Pancreas (tissue), 10 donors: ENCODE measurements at regions not wholly inside any gene's neighbourhood (a gene's known extent, or its start where the extent isn't known, plus 50 kb on each side); places are given as distances from the start of the nearest gene placed in this dataset.

Experiments used
- ATAC-seq, 4 donors: fragments of 200-7000 bp; cut with Tn5 transposase; one replicate each; pipeline versions ENCODE4 v1.8.0 to v1.9.1; 2020; ENCODE audit warnings: mild to moderate bottlenecking in 4 of 4, moderate library complexity in 4 of 4
- DNase-seq, 6 donors: peaks; one replicate each; pipeline ENCODE4 v3.0.0-alpha.2; 2020
- FAIRE-seq: peaks from 2 replicates; lab custom pipeline; 2012; peaks lifted over from hg19 to GRCh38; lab: Jason Lieb, UNC
- H3K27ac ChIP-seq, 4 donors: fragments of 200-600 bp; sonication (generic); 1 replicate in 3 of 4; 2 replicates in 1 of 4; pipeline versions ENCODE4 v1.5.0 to v1.8.0; 2020
- H3K27me3 ChIP-seq, 4 donors: fragments of 200-600 bp; one replicate each; pipeline ENCODE4 v1.8.0; 2021
- H3K36me3 ChIP-seq, 3 donors: fragments of 200-600 bp; sonication (generic) in 1 of 3; one replicate each; pipeline versions ENCODE4 v1.5.0 to v1.8.0; 2020 to 2021
- H3K4me1 ChIP-seq, 3 donors: fragments of 200-600 bp; one replicate each; pipeline ENCODE4 v1.8.0; 2021
- H3K4me3 ChIP-seq, 4 donors: fragments of 200-600 bp; sonication (generic) in 2 of 4; one replicate each; pipeline versions ENCODE4 v1.5.0 to v1.8.0; 2020 to 2021
- H3K9me3 ChIP-seq, 4 donors: fragments of 200-600 bp; one replicate each; pipeline ENCODE4 v1.8.0; 2021
- CTCF ChIP-seq, 4 donors: fragments of 200-600 bp; sonication (generic) in 3 of 4; IDR thresholded peaks; one replicate each; pipeline versions ENCODE4 v1.5.0 to v1.8.0; 2021; ENCODE audit warnings: antibody characterized with exemption in 4 of 4
- WGBS, 2 donors: extraction: QIAGEN DNeasy Blood & Tissue Kit; methylation state at CpG; one replicate each; pipeline ENCODE4 v1.1.7; 2013; 5-methylcytosine and 5-hydroxymethylcytosine counted together
- intact Hi-C, 3 donors: fragments of 100-400 bp; cut with DNase I; formaldehyde crosslinking; loops; one replicate each; pipeline versions ENCODE4 v1.11.1 to v1.14.2; 2022
- donor health status: healthy with polysubstance abuse.
- donor health status: DM: no; HTN: no; CAD: no; lungs with moderate emphysema.
- donor health status: DM: no; HTN: no; CAD: no.
- donor health status: control.
- donor health status: control.
- donor health status: Bipolar disorder and iron deficiency.
- donor health status: DM: yes; HTN: yes; CAD: no.
- donor health status: DM: no; HTN: no; CAD: no.
- donor health status: DM: no; HTN: no; CAD: no.
- donor health status: DM: yes; HTN: yes; CAD: no.

DNA sequence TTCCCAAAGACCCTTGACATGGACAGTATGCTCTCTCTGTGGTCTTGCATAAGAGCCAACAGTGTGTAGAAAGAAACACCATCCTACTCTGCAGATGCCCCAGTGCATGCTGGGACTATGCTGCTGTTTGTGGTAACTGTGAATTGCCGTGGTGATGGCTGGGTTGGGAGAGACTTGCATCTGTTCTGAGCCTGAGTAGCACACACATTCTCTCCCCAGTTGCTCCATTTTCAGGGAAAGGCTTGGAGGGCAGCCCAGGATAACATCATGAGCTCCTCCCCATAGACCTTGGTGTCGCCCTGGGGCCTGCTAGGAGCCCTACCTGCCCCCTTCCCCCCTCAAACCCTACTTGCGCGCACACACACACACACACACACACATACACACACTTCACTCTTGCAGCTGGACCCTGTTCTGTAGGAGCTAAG lies 120.9 kb upstream of the IPO9 start:
- no peaks in the 10 kb centered on the region for H3K36me3 ChIP-seq
- WGBS, 2 donors: 55 to 60% methylated on average over 4 of the region's 4 CpGs
- FAIRE-seq (no peak), ATAC-seq (no peak), DNase-seq (peak in 1 of 6 donors; percentile 39)
- H3K9me3 ChIP-seq: no peaks in the 10 kb centered on the region
- no peak overlapping the region for H3K4me3 ChIP-seq
- intact Hi-C loops: loop anchor here (5.0 kb wide), 2 partner anchors 84 to 151 kb away; no protein-coding TSS in a partner anchor
- peaks cover 0 to 15% (median 8%) of the 10 kb centered on the region in 3 donors for H3K4me1 ChIP-seq
- H3K27me3 ChIP-seq: no peaks in the 10 kb centered on the region
- H3K27ac ChIP-seq: no peak overlapping the region
- no peak for TF ChIP-seq CTCF (IDR thresholded peaks at IDR 0.05)

DNA sequence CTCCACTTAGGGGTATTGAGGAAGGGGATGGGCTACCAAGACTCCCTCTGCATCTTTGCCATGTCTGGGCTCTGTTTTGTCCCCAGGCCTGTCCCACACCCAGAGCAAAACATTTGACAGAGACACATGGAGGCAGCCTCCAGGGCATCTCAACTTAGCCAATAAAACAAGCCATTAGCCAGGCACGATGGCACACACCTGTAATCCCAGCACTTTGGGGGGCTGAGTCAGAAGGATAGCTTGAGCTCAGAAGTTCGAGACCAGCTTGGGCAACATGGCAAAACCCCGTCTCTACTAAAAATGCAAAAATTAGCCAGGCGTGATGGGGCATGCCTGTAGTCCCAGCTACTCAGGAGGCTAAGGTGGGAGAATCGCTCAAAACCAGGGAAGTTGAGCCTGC lies 120.3 kb upstream of the IPO9 start:
- FAIRE-seq (no peak), DNase-seq (no peak), ATAC-seq (no peak)
- intact Hi-C loops: loop anchor here (5.0 kb wide), 2 partner anchors 84 to 151 kb away; no protein-coding TSS in a partner anchor
- H3K27me3 ChIP-seq: no peaks in the 10 kb centered on the region
- no peak for TF ChIP-seq CTCF (IDR thresholded peaks at IDR 0.05)
- H3K27ac ChIP-seq: no peak overlapping the region
- no peaks in the 10 kb centered on the region for H3K36me3 ChIP-seq
- peaks cover 0 to 21% (median 12%) of the 10 kb centered on the region in 3 donors for H3K4me1 ChIP-seq
- no peaks in the 10 kb centered on the region for H3K9me3 ChIP-seq
- 72 to 76% methylated on average over 5 of the region's 5 CpGs for WGBS, 2 donors
- no peak overlapping the region for H3K4me3 ChIP-seq

GRCh38 chr1:201709564-201710295 lies 119.2 kb upstream of the IPO9 start:
- peak; percentile 33 to 76 (median 68) for ATAC-seq
- DNase-seq: peak; percentile 45 to 88 (median 69)
- no peaks in the 10 kb centered on the region for H3K36me3 ChIP-seq
- FAIRE-seq: no peak
- H3K4me3 ChIP-seq: no peak overlapping the region
- no peak overlapping the region for H3K27ac ChIP-seq
- no peaks in the 10 kb centered on the region for H3K9me3 ChIP-seq
- 41 to 51% methylated on average over 4 of the region's 4 CpGs for WGBS, 2 donors
- intact Hi-C loops: loop anchor here (5.0 kb wide), 2 partner anchors 83 to 152 kb away; no protein-coding TSS in a partner anchor
- peak; percentile 85 to 91 (median 86) for TF ChIP-seq CTCF (IDR thresholded peaks at IDR 0.05)
- no peaks in the 10 kb centered on the region for H3K27me3 ChIP-seq
- peaks cover 0 to 25% (median 20%) of the 10 kb centered on the region in 3 donors for H3K4me1 ChIP-seq

DNA sequence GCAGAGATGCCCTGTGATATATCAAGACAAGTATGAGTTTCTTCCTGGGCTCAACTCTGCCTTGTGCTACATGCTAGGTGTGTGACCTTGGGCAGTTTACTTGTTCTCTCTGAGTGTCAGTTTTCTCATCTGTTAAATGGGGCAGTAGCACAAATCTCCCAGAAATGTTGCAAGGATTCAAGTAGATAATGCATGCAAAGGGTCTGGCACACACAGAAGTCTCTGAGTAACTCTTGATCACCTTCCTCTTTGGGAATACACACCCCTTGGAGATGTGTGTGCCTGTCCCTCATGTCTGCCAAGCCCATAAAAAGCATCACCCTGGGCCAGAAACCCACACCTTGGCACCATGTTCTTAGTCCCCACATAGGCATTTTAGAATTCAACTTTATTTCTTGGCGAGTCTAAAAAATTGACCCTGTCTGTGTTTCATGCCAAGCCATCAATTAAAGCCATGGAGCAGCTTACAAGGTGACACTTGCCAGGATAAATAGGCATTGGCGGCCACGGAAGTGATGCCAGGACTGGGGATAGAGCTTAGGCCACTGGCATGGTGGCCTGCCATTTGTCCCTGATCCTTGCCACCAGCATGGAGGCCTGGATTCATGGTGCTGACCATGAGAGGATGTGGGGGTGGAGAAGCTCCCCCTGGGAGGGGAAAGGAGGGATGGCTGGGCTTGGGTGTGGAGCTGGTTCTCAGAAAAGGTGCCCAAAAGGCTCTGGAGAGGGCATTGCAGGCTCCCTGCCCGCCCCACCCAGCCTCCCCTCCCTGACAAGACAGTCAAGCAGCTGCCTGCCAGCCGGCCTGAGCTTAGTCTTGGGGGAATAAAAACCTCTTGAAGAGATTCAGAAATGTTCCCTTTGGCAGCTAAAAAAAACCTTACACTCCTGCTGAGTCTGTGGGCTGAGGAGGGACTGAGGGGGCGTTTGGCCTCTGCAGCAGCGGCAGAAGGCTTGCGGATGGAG lies 118.0 kb upstream of the IPO9 start:
- Histone ChIP-seq H3K9me3 (no peaks in the 10 kb centered on the region), H3K27ac (no peak overlapping the region), H3K27me3 (no peaks in the 10 kb centered on the region), H3K4me3 (no peak overlapping the region), H3K36me3 (no peaks in the 10 kb centered on the region), H3K4me1 (peaks cover 0 to 29% (median 20%) of the 10 kb centered on the region in 3 donors)
- TF ChIP-seq CTCF (IDR thresholded peaks at IDR 0.05): no peak
- intact Hi-C loops: no loop called here
- WGBS, 2 donors: 74 to 77% methylated on average over 8 of the region's 8 CpGs
- FAIRE-seq (no peak), DNase-seq (no peak), ATAC-seq (no peak)
